ENCODE measurements at regions not wholly inside any gene's neighbourhood (a gene's known extent, or its start where the extent isn't known, plus 50 kb on each side); places are given as distances from the start of the nearest gene placed in this dataset.

- TF ChIP-seq, protein P1, sequence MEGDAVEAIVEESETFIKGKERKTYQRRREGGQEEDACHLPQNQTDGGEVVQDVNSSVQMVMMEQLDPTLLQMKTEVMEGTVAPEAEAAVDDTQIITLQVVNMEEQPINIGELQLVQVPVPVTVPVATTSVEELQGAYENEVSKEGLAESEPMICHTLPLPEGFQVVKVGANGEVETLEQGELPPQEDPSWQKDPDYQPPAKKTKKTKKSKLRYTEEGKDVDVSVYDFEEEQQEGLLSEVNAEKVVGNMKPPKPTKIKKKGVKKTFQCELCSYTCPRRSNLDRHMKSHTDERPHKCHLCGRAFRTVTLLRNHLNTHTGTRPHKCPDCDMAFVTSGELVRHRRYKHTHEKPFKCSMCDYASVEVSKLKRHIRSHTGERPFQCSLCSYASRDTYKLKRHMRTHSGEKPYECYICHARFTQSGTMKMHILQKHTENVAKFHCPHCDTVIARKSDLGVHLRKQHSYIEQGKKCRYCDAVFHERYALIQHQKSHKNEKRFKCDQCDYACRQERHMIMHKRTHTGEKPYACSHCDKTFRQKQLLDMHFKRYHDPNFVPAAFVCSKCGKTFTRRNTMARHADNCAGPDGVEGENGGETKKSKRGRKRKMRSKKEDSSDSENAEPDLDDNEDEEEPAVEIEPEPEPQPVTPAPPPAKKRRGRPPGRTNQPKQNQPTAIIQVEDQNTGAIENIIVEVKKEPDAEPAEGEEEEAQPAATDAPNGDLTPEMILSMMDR (IDR thresholded peaks at IDR 0.05), result no peak
- no peak for TF ChIP-seq POLR2AphosphoS5 (IDR thresholded peaks at IDR 0.05)
Observed at GRCh38 chr13:44171156-44171555, 202.5 kb upstream of the SERP2 start.

Measured in transverse colon (tissue), 4 donors.